ENCODE measurements at regions not wholly inside any gene's neighbourhood (a gene's known extent, or its start where the extent isn't known, plus 50 kb on each side); places are given as distances from the start of the nearest gene placed in this dataset.
"Not testable (repeated sequence)": the region's sequence is repeated elsewhere in the genome, so short reads cannot be mapped to it uniquely, and the experiment has no call there.

GRCh38 chr10:46720811-46721518 lies 142.0 kb downstream of the SYT15 start:
- TF ChIP-seq EZH2 (IDR thresholded peaks at IDR 0.05; ENCODE audit: insufficient read depth, low read length); CTCF (IDR thresholded peaks at IDR 0.05; ENCODE audit: insufficient read depth, low read depth, low read length): not testable (repeated sequence)

Measured in astrocyte (in vitro differentiated cells and primary cell).